IMR-90 (cell line): ENCODE measurements at regions not wholly inside any gene's neighbourhood (a gene's known extent, or its start where the extent isn't known, plus 50 kb on each side); places are given as distances from the start of the nearest gene placed in this dataset.

Source experiments
- ATAC-seq: fragments of 200-7000 bp; cut with Tn5 transposase; 2 replicates; pipeline ENCODE4 v1.9.1; 2020; ENCODE audit warnings: low read depth, mild to moderate bottlenecking, moderate library complexity
- BruUV-seq: library from RNA; stranded (reverse); fragments of 400-500 nt; replicated peaks from 2 replicates; lab custom pipeline; 2021; lab: Mats Ljungman, UMichigan
- CTCF ChIA-PET: fragments of 300-600 bp; formaldehyde crosslinking; extraction: SDS; loops from one replicate; lab custom pipeline; 2021; ENCODE audit warnings: antibody characterized with exemption; lab: Yijun Ruan, JAX
- POLR2A ChIA-PET: fragments of 300-600 bp; sonication (Branson Sonifier 250); formaldehyde crosslinking; loops from one replicate; lab custom pipeline; 2022; ENCODE audit warnings: antibody characterized with exemption; ENCODE audit not compliant: unreplicated experiment; lab: Charles Lee
- DNase-seq: peaks from one replicate; pipeline ENCODE4 v3.0.0; 2013
- H2AFZ ChIP-seq: replicated peaks from 2 replicates; pipeline ENCODE3; 2013; ENCODE audit warnings: low read length, mild to moderate bottlenecking; ENCODE audit not compliant: poor library complexity
- H2AK5ac ChIP-seq: 2 replicates; pipeline ENCODE4 v1.6.1; 2013; ENCODE audit warnings: low read depth, low read length, inconsistent platforms
- H2AK9ac ChIP-seq: replicated peaks from 2 replicates; pipeline ENCODE3; 2013; ENCODE audit warnings: mild to moderate bottlenecking, low read depth, low read length, moderate library complexity; ENCODE audit not compliant: poor library complexity
- H2BK120ac ChIP-seq: 2 replicates; pipeline ENCODE4 v1.6.1; 2013; ENCODE audit warnings: low read depth, low read length, inconsistent platforms
- H2BK15ac ChIP-seq: 3 replicates; pipeline ENCODE4 v1.6.1; 2013; ENCODE audit warnings: low read depth, low read length, inconsistent platforms
- H2BK20ac ChIP-seq: 2 replicates; pipeline ENCODE4 v1.6.1; 2013; ENCODE audit warnings: low read depth, mild to moderate bottlenecking, inconsistent platforms, low read length, moderate library complexity
- H2BK5ac ChIP-seq: 2 replicates; pipeline ENCODE4 v1.6.1; 2013; ENCODE audit warnings: mild to moderate bottlenecking, low read depth, low read length, inconsistent platforms; ENCODE audit not compliant: poor library complexity, severe bottlenecking
- H3K14ac ChIP-seq: replicated peaks from 2 replicates; pipeline ENCODE4 v1.6.1; 2013; ENCODE audit warnings: low read depth, low read length, inconsistent platforms
- H3K18ac ChIP-seq: 2 replicates; pipeline ENCODE4 v1.6.1; 2013; ENCODE audit warnings: low read depth, low read length, control low read depth
- H3K23ac ChIP-seq: 2 replicates; pipeline ENCODE4 v1.6.1; 2013; ENCODE audit warnings: low read depth, low read length, inconsistent platforms
- H3K27ac ChIP-seq: 2 replicates; pipeline ENCODE4 v1.5.1; 2013; ENCODE audit warnings: mild to moderate bottlenecking, control low read depth, low read length; ENCODE audit not compliant: insufficient read depth
- H3K27me3 ChIP-seq: 2 replicates; pipeline ENCODE4 v1.6.1; 2013; ENCODE audit warnings: low read length; ENCODE audit not compliant: control insufficient read depth, insufficient read depth
- H3K36me3 ChIP-seq: 2 replicates; pipeline ENCODE4 v1.6.1; 2013; ENCODE audit warnings: low read length, mixed read lengths; ENCODE audit not compliant: control insufficient read depth, insufficient read depth
- H3K4ac ChIP-seq: 2 replicates; pipeline ENCODE4 v1.6.1; 2013; ENCODE audit warnings: low read depth, low read length, inconsistent platforms
- H3K4me1 ChIP-seq: 2 replicates; pipeline ENCODE4 v1.6.1; 2013; ENCODE audit warnings: low read length, mixed read lengths; ENCODE audit not compliant: control insufficient read depth, insufficient read depth
- H3K4me2 ChIP-seq: 2 replicates; pipeline ENCODE4 v1.6.1; 2013; ENCODE audit warnings: low read depth, mild to moderate bottlenecking, control low read depth, low read length, moderate library complexity
- H3K4me3 ChIP-seq: 2 replicates; pipeline ENCODE4 v1.5.1; 2013; ENCODE audit warnings: low read depth, mild to moderate bottlenecking, control low read depth, low read length, moderate library complexity; ENCODE audit not compliant: insufficient read depth
- H3K56ac ChIP-seq: 2 replicates; pipeline ENCODE4 v1.6.1; 2013; ENCODE audit warnings: low read length, inconsistent platforms; ENCODE audit not compliant: insufficient read depth; ENCODE audit errors: extremely low read depth
- H3K79me1 ChIP-seq, 2 experiments: 2 replicates each; pipeline ENCODE4 v1.6.1; 2013; ENCODE audit warnings: low read length in 2 of 2, inconsistent platforms in 1 of 2, low read depth in 1 of 2
- H3K9ac ChIP-seq: 2 replicates; pipeline ENCODE4 v1.6.1; 2013; ENCODE audit warnings: low read depth, low read length, control low read depth
- H3K9me1 ChIP-seq: 2 replicates; pipeline ENCODE4 v1.6.1; 2013; ENCODE audit warnings: low read length, inconsistent platforms; ENCODE audit not compliant: insufficient read depth
- H3K9me3 ChIP-seq: 2 replicates; pipeline ENCODE4 v1.6.1; 2013; ENCODE audit warnings: low read length; ENCODE audit not compliant: control insufficient read depth, insufficient read depth
- H4K20me1 ChIP-seq: 2 replicates; pipeline ENCODE4 v1.6.1; 2013; ENCODE audit warnings: low read length, inconsistent platforms; ENCODE audit not compliant: insufficient read depth
- H4K5ac ChIP-seq: 2 replicates; pipeline ENCODE4 v1.6.1; 2013; ENCODE audit warnings: mild to moderate bottlenecking, low read depth, low read length, control low read depth
- H4K8ac ChIP-seq, 2 experiments: 2 replicates each; pipeline ENCODE4 v1.6.1; 2013; ENCODE audit warnings: low read depth in 2 of 2, low read length in 2 of 2, control low read depth in 1 of 2, inconsistent platforms in 1 of 2
- H4K91ac ChIP-seq: 2 replicates; pipeline ENCODE4 v1.6.1; 2013; ENCODE audit warnings: low read depth, low read length, inconsistent platforms; ENCODE audit not compliant: insufficient read depth
- CHD1 ChIP-seq: IDR thresholded peaks from 2 replicates; pipeline ENCODE4 v1.6.1; 2012; ENCODE audit warnings: low read depth, low read length, improper control_type of control experiment
- CTCF ChIP-seq: conservative IDR thresholded peaks from 2 replicates; pipeline ENCODE4 v1.5.1; 2012; ENCODE audit warnings: mild to moderate bottlenecking, low read depth, low read length, improper control_type of control experiment
- ELK1 ChIP-seq: fragments of 150-350 bp; IDR thresholded peaks from 2 replicates; pipeline ENCODE4 v1.6.1; 2016; ENCODE audit warnings: low read depth, mild to moderate bottlenecking, low read length, moderate library complexity, borderline replicate concordance
- FOS ChIP-seq: fragments of 150-350 bp; IDR thresholded peaks from 2 replicates; pipeline ENCODE4 v1.6.1; 2016; ENCODE audit warnings: low read depth, low read length
- MAFK ChIP-seq: IDR thresholded peaks from 2 replicates; pipeline ENCODE4 v1.6.1; 2012; ENCODE audit warnings: low read depth, low read length, improper control_type of control experiment
- MAZ ChIP-seq: IDR thresholded peaks from 2 replicates; pipeline ENCODE4 v1.6.1; 2012; ENCODE audit warnings: low read depth, mild to moderate bottlenecking, low read length, improper control_type of control experiment, moderate library complexity, borderline replicate concordance
- MXI1 ChIP-seq: IDR thresholded peaks from 2 replicates; pipeline ENCODE4 v1.6.1; 2012; ENCODE audit warnings: low read depth, mild to moderate bottlenecking, low read length, moderate library complexity, borderline replicate concordance
- NFE2L2 ChIP-seq: fragments of 150-350 bp; IDR thresholded peaks from 2 replicates; pipeline ENCODE4 v1.6.1; 2016; ENCODE audit warnings: low read depth, mild to moderate bottlenecking, low read length
- POLR2A ChIP-seq: IDR thresholded peaks from 2 replicates; pipeline ENCODE4 v1.6.1; 2012; ENCODE audit warnings: mild to moderate bottlenecking, low read depth, low read length
- RAD21 ChIP-seq: IDR thresholded peaks from 2 replicates; pipeline ENCODE4 v1.6.1; 2012; ENCODE audit warnings: low read length, improper control_type of control experiment
- RCOR1 ChIP-seq: IDR thresholded peaks from 2 replicates; pipeline ENCODE4 v1.6.1; 2012; ENCODE audit warnings: mild to moderate bottlenecking, low read length, improper control_type of control experiment; ENCODE audit not compliant: insufficient replicate concordance
- RFX5 ChIP-seq: IDR thresholded peaks from 2 replicates; pipeline ENCODE4 v1.8.0; 2012; ENCODE audit warnings: low read depth, mild to moderate bottlenecking, low read length, moderate library complexity
- USF2 ChIP-seq: fragments of 150-350 bp; IDR thresholded peaks from 2 replicates; pipeline ENCODE4 v1.6.1; 2017; ENCODE audit warnings: mild to moderate bottlenecking, antibody characterized with exemption, low read length, low read depth
- WGBS, 2 experiments: methylation state at CpG; one replicate each; pipeline versions ENCODE4 v1.1.5 to v1.1.7; 2013; ENCODE audit warnings: missing lambda C conversion rate in 2 of 2; ENCODE audit not compliant: insufficient read length in 1 of 2; ENCODE audit errors: extremely low coverage in 2 of 2; 5-methylcytosine and 5-hydroxymethylcytosine counted together
- dilution Hi-C: fragments of 300-500 bp; cut with HindIII; formaldehyde crosslinking; loops from one replicate; pipeline ENCODE4 v1.14.3; 2018; ENCODE audit warnings: low sequenced_read_pairs; ENCODE audit not compliant: unreplicated experiment
- in situ Hi-C: fragments of 300-500 bp; cut with MboI; formaldehyde crosslinking; loops from 3 replicates; pipeline ENCODE4 v1.14.3; 2019; ENCODE audit warnings: low sequenced_read_pairs, inconsistent platforms, mixed read lengths
- intact Hi-C: fragments of 100-400 bp; cut with micrococcal nuclease; formaldehyde crosslinking; loops from 2 replicates; pipeline ENCODE4 v1.10.0; 2022

GRCh38 chr10:58460157-58460556 is 52.5 kb upstream of the BICC1 start:
- peaks cover 2% of the 10 kb centered on the region; the same call in 1 of the 2 replicates for H3K9me1 ChIP-seq
- 0 out of 2 replicates have a peak overlapping the region, but pooled peaks have one; percentile 14 for H3K4ac ChIP-seq
- in situ Hi-C loops, result no loop called here
- peak overlapping the region; percentile 25; the same call in 1 of the 3 replicates for H2BK15ac ChIP-seq
- ATAC-seq, result no peak
- H4K20me1 ChIP-seq, result peaks cover 6% of the 10 kb centered on the region; the same call in 1 of the 2 replicates
- peak overlapping the region; percentile 18; the same call in 1 of the 2 replicates for H3K27ac ChIP-seq
- no peak overlapping the region for H2BK120ac ChIP-seq
- H2AFZ ChIP-seq, result no peak overlapping the region
- ChIA-PET POLR2A (no interaction called here), CTCF (no interaction called here)
- H3K4me3 ChIP-seq, result no peak overlapping the region
- peak overlapping the region; percentile 74; the same call in 1 of the 2 replicates for H3K18ac ChIP-seq
- no peak overlapping the region for H3K9ac ChIP-seq
- H2AK9ac ChIP-seq, result no peak overlapping the region
- DNase-seq, result no peak
- no peaks in the 10 kb centered on the region for H3K27me3 ChIP-seq
- H2AK5ac ChIP-seq, result peak overlapping the region; percentile 36; the same call in 1 of the 2 replicates
- no peak overlapping the region for H4K5ac ChIP-seq
- no peak overlapping the region for H3K4me2 ChIP-seq
- no peaks in the 10 kb centered on the region for H3K9me3 ChIP-seq
- H3K56ac ChIP-seq, result no peak overlapping the region
- no peak overlapping the region for H3K14ac ChIP-seq
- no peak overlapping the region for H3K23ac ChIP-seq
- WGBS, 2 experiments, result no CpG with 5 or more reads among the region's 1 CpG
- no peak overlapping the region for H2BK5ac ChIP-seq
- no peak overlapping the region for H4K91ac ChIP-seq
- no peaks in the 10 kb centered on the region for H3K36me3 ChIP-seq
- dilution Hi-C loops, result no loop called here
- no peak overlapping the region for H4K8ac ChIP-seq
- no peak for TF ChIP-seq CHD1
- TF ChIP-seq ELK1, result no peak
- no peak for TF ChIP-seq NFE2L2
- TF ChIP-seq MAFK, result no peak
- no peak for TF ChIP-seq MXI1
- no peak for TF ChIP-seq RCOR1
- TF ChIP-seq FOS, result no peak
- no peak for TF ChIP-seq RFX5
- TF ChIP-seq USF2, result no peak
- no peak for TF ChIP-seq POLR2A
- TF ChIP-seq RAD21, result no peak
- no peak for TF ChIP-seq MAZ
- TF ChIP-seq CTCF, result no peak
- no peaks in the 10 kb centered on the region for H3K79me1 ChIP-seq
- peaks cover 5% of the 10 kb centered on the region for H3K4me1 ChIP-seq
- intact Hi-C loops, result no loop called here
- BruUV-seq, result no TSS peak
- peak overlapping the region; percentile 18; the same call in 1 of the 2 replicates for H2BK20ac ChIP-seq
